PC-3 (cell line): ENCODE measurements at regions not wholly inside any gene's neighbourhood (a gene's known extent, or its start where the extent isn't known, plus 50 kb on each side); places are given as distances from the start of the nearest gene placed in this dataset.

Experiments
- CTCF ChIP-seq: fragments of 300-600 bp; sonication (generic); conservative IDR thresholded peaks from 2 replicates; pipeline ENCODE4 v1.5.1; 2017; ENCODE audit warnings: antibody characterized with exemption, low read depth, mild to moderate bottlenecking, low read length
- EZH2 ChIP-seq: fragments of 300-600 bp; sonication (generic); IDR thresholded peaks from one replicate; pipeline ENCODE4 v1.6.1; 2017; ENCODE audit warnings: antibody characterized with exemption, mild to moderate bottlenecking, low read length; ENCODE audit not compliant: unreplicated experiment
- EZH2phosphoT487 ChIP-seq: fragments of 300-600 bp; sonication (generic); IDR thresholded peaks from 2 replicates; pipeline ENCODE4 v1.6.1; 2018; ENCODE audit warnings: mild to moderate bottlenecking, antibody characterized with exemption, low read length, borderline replicate concordance

GRCh38 chr1:9443913-9444445, 95.3 kb upstream of the SLC25A33 start:
- no peak for TF ChIP-seq CTCF
- TF ChIP-seq EZH2phosphoT487: no peak
- TF ChIP-seq EZH2: no peak
